Ishikawa (cell line): ENCODE measurements at regions not wholly inside any gene's neighbourhood (a gene's known extent, or its start where the extent isn't known, plus 50 kb on each side); places are given as distances from the start of the nearest gene placed in this dataset.

ENCODE experiments used
- CEBPB ChIP-seq: IDR thresholded peaks from 2 replicates; pipeline ENCODE4 v1.6.1; 2012
- CREB1 ChIP-seq: IDR thresholded peaks from 2 replicates; pipeline ENCODE4 v1.6.1; 2012; ENCODE audit warnings: low read depth
- EGR1 ChIP-seq: IDR thresholded peaks from 2 replicates; pipeline ENCODE4 v1.6.1; 2012
- EP300 ChIP-seq: IDR thresholded peaks from 2 replicates; pipeline ENCODE4 v1.6.1; 2012; ENCODE audit warnings: borderline replicate concordance
- NFIC ChIP-seq: IDR thresholded peaks from 2 replicates; pipeline ENCODE4 v1.6.1; 2012
- RAD21 ChIP-seq: IDR thresholded peaks from 2 replicates; pipeline ENCODE4 v1.6.1; 2012; ENCODE audit warnings: low read depth
- TAF1 ChIP-seq: IDR thresholded peaks from 2 replicates; pipeline ENCODE4 v1.6.1; 2012; ENCODE audit warnings: low read depth, mild to moderate bottlenecking
- TCF12 ChIP-seq: IDR thresholded peaks from 2 replicates; pipeline ENCODE4 v1.6.1; 2012; ENCODE audit warnings: low read depth
- TEAD4 ChIP-seq: IDR thresholded peaks from 2 replicates; pipeline ENCODE4 v1.6.1; 2012
- YY1 ChIP-seq: IDR thresholded peaks from 2 replicates; pipeline ENCODE4 v1.6.1; 2012; ENCODE audit warnings: low read depth
- TF ChIP-seq, protein P1 (sequence below): IDR thresholded peaks from 2 replicates; pipeline ENCODE4 v1.6.1; 2012; ENCODE audit warnings: low read depth, mild to moderate bottlenecking
- TF ChIP-seq, protein P2 (sequence below): IDR thresholded peaks from 2 replicates; pipeline ENCODE4 v1.6.1; 2012
- TF ChIP-seq, protein P3 (sequence below): IDR thresholded peaks from 2 replicates; pipeline ENCODE4 v1.6.1; 2012

DNA sequence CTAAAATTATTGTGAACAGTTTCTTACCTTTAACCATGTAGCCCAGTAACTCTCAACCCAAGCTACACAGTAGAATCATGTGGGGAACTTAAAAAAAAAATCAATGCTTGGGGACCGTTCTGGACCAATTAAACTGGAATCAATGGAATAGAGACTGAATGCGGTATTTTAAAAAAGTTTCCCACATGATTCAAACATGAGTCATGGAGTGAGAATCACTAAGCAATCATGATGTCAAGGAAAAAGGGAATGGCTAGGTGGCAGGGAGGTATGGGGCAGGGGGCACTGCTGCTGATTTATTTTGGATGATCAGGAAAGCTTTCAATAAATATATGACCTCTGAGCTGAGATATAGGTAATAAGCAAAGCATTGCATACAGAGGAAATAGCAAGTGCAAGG is 250.5 kb upstream of the RORA start:
- TF ChIP-seq CREB1 (no peak), TEAD4 (no peak), RAD21 (no peak), NFIC (no peak), TAF1 (no peak), EP300 (no peak), EGR1 (no peak), CEBPB (no peak), YY1 (no peak), TCF12 (no peak)
- TF ChIP-seq, protein P1, sequence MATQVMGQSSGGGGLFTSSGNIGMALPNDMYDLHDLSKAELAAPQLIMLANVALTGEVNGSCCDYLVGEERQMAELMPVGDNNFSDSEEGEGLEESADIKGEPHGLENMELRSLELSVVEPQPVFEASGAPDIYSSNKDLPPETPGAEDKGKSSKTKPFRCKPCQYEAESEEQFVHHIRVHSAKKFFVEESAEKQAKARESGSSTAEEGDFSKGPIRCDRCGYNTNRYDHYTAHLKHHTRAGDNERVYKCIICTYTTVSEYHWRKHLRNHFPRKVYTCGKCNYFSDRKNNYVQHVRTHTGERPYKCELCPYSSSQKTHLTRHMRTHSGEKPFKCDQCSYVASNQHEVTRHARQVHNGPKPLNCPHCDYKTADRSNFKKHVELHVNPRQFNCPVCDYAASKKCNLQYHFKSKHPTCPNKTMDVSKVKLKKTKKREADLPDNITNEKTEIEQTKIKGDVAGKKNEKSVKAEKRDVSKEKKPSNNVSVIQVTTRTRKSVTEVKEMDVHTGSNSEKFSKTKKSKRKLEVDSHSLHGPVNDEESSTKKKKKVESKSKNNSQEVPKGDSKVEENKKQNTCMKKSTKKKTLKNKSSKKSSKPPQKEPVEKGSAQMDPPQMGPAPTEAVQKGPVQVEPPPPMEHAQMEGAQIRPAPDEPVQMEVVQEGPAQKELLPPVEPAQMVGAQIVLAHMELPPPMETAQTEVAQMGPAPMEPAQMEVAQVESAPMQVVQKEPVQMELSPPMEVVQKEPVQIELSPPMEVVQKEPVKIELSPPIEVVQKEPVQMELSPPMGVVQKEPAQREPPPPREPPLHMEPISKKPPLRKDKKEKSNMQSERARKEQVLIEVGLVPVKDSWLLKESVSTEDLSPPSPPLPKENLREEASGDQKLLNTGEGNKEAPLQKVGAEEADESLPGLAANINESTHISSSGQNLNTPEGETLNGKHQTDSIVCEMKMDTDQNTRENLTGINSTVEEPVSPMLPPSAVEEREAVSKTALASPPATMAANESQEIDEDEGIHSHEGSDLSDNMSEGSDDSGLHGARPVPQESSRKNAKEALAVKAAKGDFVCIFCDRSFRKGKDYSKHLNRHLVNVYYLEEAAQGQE: no peak
- TF ChIP-seq, protein P2, sequence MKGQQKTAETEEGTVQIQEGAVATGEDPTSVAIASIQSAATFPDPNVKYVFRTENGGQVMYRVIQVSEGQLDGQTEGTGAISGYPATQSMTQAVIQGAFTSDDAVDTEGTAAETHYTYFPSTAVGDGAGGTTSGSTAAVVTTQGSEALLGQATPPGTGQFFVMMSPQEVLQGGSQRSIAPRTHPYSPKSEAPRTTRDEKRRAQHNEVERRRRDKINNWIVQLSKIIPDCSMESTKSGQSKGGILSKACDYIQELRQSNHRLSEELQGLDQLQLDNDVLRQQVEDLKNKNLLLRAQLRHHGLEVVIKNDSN: no peak
- TF ChIP-seq, protein P3, sequence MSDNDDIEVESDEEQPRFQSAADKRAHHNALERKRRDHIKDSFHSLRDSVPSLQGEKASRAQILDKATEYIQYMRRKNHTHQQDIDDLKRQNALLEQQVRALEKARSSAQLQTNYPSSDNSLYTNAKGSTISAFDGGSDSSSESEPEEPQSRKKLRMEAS: no peak
